KOPT-K1 (cell line): ENCODE measurements at regions not wholly inside any gene's neighbourhood (a gene's known extent, or its start where the extent isn't known, plus 50 kb on each side); places are given as distances from the start of the nearest gene placed in this dataset.

ENCODE experiments used
- H3K27ac ChIP-seq: fragments of 200-600 bp; sonication (generic); 2 replicates; pipeline ENCODE4 v1.5.1; 2016; ENCODE audit warnings: antibody characterized with exemption, mild to moderate bottlenecking, low read depth, low read length; ENCODE audit not compliant: poor library complexity, severe bottlenecking
- H3K36me3 ChIP-seq: fragments of 200-600 bp; sonication (generic); 2 replicates; pipeline ENCODE4 v1.5.1; 2017; ENCODE audit warnings: antibody characterized with exemption, mild to moderate bottlenecking, low read length, moderate library complexity; ENCODE audit not compliant: insufficient read depth
- H3K9me3 ChIP-seq: fragments of 200-600 bp; sonication (generic); 2 replicates; pipeline ENCODE4 v1.5.1; 2017; ENCODE audit warnings: antibody characterized with exemption, low read length, mild to moderate bottlenecking; ENCODE audit not compliant: insufficient read depth, poor library complexity, severe bottlenecking

- Histone ChIP-seq H3K36me3 (no peaks in the 10 kb centered on the region), H3K27ac (no peak overlapping the region)
Observed at GRCh38 chr16:88276591-88276990, 106.2 kb upstream of the ZNF469 start.

DNA sequence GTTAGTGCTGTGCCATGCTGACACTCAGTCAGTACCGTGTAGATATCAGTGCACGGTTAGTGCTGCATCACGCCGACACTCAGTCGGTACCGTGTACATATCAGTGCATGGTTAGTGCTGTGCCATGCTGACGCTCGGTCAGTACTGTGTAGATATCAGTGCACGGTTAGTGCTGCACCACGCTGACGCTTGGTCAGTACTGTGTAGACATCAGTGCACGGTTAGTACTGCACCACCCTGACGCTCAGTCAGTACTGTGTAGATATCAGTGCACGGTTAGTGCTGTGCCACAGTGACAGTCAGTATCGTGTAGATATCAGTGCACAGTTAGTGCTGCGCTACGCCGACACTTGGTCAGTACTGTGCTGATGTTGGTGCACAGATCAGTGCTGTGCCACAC is 102.8 kb upstream of the ZNF469 start:
- Histone ChIP-seq H3K9me3 (peaks cover 47% of the 10 kb centered on the region), H3K27ac (no peak overlapping the region), H3K36me3 (no peaks in the 10 kb centered on the region)

More at GRCh38 chr16:88276591-88276990, 106.2 kb upstream of the ZNF469 start:
- H3K9me3 ChIP-seq: peaks cover 35% of the 10 kb centered on the region

- H3K9me3 ChIP-seq: peaks cover 64% of the 10 kb centered on the region
- no peak overlapping the region for H3K27ac ChIP-seq
Observed at GRCh38 chr16:88281858-88282563, 100.7 kb upstream of the ZNF469 start.

DNA sequence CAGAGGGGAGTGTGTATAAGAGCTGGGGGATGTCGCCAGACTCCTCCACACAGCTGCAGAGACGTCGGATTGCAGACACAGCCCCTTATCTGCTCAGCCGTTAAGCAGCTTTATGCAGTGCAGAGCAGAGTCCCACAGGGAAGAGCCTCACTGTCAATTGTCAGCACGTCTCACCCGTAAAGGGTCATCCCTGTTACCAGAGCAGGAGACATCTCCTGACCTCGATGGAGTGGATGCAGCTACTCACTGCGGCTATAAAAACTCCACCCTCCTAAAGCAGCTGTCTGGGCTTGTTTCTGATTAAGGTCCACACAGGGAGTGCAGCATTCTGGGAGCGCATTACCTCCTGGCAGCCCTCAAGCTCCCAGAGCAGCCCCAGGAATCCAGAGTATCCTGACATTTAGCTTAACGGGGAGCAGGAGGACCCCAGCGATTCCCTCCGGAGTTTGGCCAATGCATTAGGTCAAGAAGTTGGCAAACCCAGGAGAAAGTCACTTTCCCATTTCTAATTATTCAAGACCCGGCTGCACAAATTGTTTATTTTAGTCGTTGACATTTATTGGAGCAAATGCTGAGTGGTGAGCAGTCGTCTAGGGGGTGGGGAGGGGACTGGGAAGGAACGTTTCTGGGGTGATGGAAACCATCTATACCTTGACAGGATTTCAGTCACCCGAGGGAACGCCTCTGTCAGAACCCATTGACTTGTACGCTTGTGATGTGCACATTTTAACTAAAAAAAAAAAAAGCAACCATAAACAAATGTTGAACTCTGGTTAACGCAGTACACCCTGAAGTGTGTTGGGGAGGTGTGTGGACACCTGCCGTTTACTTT is 100.0 kb upstream of the ZNF469 start:
- peaks cover 69% of the 10 kb centered on the region for H3K9me3 ChIP-seq
- no peak overlapping the region for H3K27ac ChIP-seq
- no peaks in the 10 kb centered on the region for H3K36me3 ChIP-seq

More at GRCh38 chr16:88281858-88282563, 100.7 kb upstream of the ZNF469 start:
- no peaks in the 10 kb centered on the region for H3K36me3 ChIP-seq

GRCh38 chr16:88283596-88283995 is 99.2 kb upstream of the ZNF469 start:
- Histone ChIP-seq H3K9me3 (peaks cover 74% of the 10 kb centered on the region), H3K27ac (no peak overlapping the region), H3K36me3 (no peaks in the 10 kb centered on the region)

DNA sequence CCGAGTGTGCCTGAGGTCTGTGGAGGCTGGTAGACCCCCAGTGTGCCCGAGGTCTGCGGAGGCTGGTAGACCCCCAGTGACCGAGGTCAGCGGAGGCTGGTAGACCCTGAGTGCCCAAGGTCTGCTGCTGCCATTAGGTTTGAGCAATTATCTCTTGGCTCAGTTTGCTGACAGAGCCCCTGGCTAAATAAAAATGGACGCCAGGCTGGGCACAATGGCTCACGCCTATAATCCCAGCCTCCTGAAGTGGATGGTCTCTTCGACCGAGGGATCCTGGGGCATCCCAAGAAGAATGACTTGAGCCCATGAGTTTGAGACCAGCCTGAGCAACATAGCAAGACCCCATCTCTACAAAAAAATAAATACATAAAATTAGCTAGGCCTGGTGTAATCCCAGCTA is 98.7 kb upstream of the ZNF469 start:
- Histone ChIP-seq H3K9me3 (peaks cover 74% of the 10 kb centered on the region), H3K36me3 (no peaks in the 10 kb centered on the region), H3K27ac (no peak overlapping the region)

DNA sequence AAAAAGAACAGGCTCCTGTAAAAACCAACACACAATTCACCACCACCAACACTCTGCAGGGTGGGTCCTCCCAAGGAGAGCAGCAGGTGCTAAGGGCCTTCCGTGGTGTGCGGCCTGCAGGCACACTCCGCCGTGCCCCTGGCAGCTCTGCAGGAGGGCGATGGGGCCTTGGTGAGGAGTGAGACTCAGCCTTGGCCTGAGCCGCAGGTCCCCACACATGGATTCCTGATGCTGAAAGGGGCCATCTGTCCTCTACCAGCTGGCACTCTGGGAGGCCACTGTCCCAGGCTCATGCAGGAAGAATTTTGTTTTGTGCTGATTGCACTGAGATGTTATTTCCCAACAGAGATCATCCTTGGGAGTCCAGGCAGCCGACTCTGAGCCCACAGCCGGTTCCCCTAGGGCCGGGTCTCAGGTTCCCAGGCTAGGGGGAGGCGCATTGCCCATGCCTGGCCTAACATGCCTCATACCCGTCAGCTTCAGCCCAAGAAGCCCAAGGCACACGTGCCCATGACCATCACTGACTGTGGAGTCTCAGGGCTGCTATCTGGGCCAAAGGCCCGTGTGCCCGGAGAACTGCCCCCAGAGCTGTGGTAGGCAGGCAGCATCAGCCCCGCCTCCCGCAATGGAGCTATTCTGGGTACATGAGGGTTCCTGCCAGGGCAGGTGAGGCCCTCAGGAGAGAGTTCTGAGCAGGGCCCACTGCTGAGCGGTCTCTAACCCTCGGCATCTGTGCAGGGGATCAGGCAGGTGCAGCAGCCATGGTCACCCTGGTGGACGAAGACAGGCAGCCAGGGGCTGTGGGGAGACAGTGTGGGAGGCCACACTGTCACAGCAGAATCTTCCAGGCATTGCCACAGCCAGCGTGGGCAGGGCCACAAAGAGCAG is 97.9 kb upstream of the ZNF469 start:
- peaks cover 74% of the 10 kb centered on the region for H3K9me3 ChIP-seq
- H3K36me3 ChIP-seq: no peaks in the 10 kb centered on the region
- no peak overlapping the region for H3K27ac ChIP-seq

GRCh38 chr16:88285514-88285822 is 97.3 kb upstream of the ZNF469 start:
- no peaks in the 10 kb centered on the region for H3K36me3 ChIP-seq
- H3K27ac ChIP-seq: no peak overlapping the region
- H3K9me3 ChIP-seq: peaks cover 72% of the 10 kb centered on the region

DNA sequence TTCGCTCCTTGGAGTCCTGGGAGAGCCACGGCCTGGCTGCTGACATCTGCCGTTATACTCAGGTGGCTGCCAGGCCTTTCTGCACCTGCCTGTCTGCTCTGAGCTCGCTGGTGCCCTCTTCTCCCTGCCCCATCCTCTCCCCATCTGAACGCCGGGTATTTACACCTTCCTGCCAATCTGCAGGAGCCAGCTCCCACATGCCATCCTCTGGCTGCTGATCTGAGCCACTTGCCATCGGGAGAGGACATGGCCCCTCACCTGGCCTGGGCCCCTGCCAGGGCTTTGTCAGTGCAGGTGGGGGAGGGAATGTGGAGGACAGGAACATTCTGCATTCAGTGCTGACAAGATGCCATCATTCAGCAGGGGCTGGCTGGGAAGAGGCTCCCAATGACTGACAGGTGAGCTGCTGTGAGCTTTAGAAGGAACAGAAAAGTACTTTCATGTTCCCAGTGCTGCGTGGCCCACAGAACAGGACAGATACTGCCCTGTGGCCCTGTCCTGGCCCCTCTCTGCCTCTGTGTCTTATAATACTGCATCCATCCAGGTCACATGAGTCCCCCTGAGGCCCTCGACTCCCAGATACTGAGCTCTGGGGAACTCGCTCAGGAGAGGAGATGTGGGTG is 96.3 kb upstream of the ZNF469 start:
- Histone ChIP-seq H3K9me3 (peaks cover 65% of the 10 kb centered on the region), H3K27ac (no peak overlapping the region), H3K36me3 (no peaks in the 10 kb centered on the region)

- Histone ChIP-seq H3K9me3 (peaks cover 65% of the 10 kb centered on the region), H3K27ac (no peak overlapping the region)
Observed at GRCh38 chr16:88287219-88287618, 95.5 kb upstream of the ZNF469 start.

GRCh38 chr16:88288303-88288702 is 94.5 kb upstream of the ZNF469 start:
- H3K27ac ChIP-seq: no peak overlapping the region
- H3K36me3 ChIP-seq: no peaks in the 10 kb centered on the region
- peaks cover 66% of the 10 kb centered on the region for H3K9me3 ChIP-seq

More at GRCh38 chr16:88287219-88287618, 95.5 kb upstream of the ZNF469 start:
- H3K36me3 ChIP-seq: no peaks in the 10 kb centered on the region

DNA sequence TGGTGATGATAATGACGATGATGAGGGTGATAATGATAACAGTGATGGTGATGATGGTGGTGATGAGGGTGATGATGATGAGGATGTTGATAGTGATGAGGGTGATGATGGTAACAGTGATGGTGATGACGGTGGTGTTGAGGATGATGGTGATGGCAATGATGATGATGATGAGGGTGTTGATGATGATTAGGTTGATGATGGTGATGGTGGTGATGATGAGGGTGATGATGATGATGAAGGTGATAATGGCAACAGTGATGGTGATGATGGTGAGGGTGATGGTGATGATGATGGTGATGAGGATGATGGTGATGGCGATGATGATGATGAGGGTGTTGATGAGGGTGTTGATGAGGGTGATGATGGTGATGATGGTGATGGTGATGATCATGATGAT is 93.8 kb upstream of the ZNF469 start:
- Histone ChIP-seq H3K36me3 (no peaks in the 10 kb centered on the region), H3K9me3 (peaks cover 66% of the 10 kb centered on the region), H3K27ac (no peak overlapping the region)

- H3K36me3 ChIP-seq: no peaks in the 10 kb centered on the region
- peaks cover 63% of the 10 kb centered on the region for H3K9me3 ChIP-seq
- H3K27ac ChIP-seq: no peak overlapping the region
Observed at GRCh38 chr16:88289561-88289960, 93.2 kb upstream of the ZNF469 start.

- Histone ChIP-seq H3K36me3 (no peaks in the 10 kb centered on the region), H3K27ac (no peak overlapping the region), H3K9me3 (peaks cover 58% of the 10 kb centered on the region)
Observed at GRCh38 chr16:88289968-88290401, 92.8 kb upstream of the ZNF469 start.
